Activated naive CD8-positive, alpha-beta T cell treated with anti-CD3 and anti-CD28 coated beads, Interleukin-2, amount 10 ng/mL, durations not matched to agents 7 days and 5 days (primary cell): ENCODE measurements at regions not wholly inside any gene's neighbourhood (a gene's known extent, or its start where the extent isn't known, plus 50 kb on each side); places are given as distances from the start of the nearest gene placed in this dataset.

ENCODE experiments used
- ATAC-seq: fragments of 150-1000 bp; cut with Tn5 transposase; one replicate; pipeline ENCODE4 v1.10.0; 2021; ENCODE audit warnings: low read depth, moderate library complexity
- POLR2A ChIA-PET: fragments of 350-600 bp; sonication (Branson Sonifier 250); formaldehyde crosslinking; loops from one replicate; lab custom pipeline; 2021; ENCODE audit warnings: antibody characterized with exemption; lab: Charles Lee
- DNase-seq: peaks from one replicate; pipeline ENCODE4 v3.0.0; 2021
- H3K27ac Mint-ChIP-seq: one replicate; pipeline ENCODE4 v1.8.0; 2022; ENCODE audit warnings: mild to moderate bottlenecking, mixed read lengths
- H3K27me3 Mint-ChIP-seq: one replicate; pipeline ENCODE4 v1.8.0; 2022; ENCODE audit warnings: mild to moderate bottlenecking, moderate library complexity, mixed read lengths
- H3K36me3 Mint-ChIP-seq: one replicate; pipeline ENCODE4 v1.8.0; 2021; ENCODE audit warnings: mild to moderate bottlenecking, mixed read lengths
- H3K4me1 Mint-ChIP-seq: one replicate; pipeline ENCODE4 v1.8.0; 2021; ENCODE audit warnings: mixed read lengths
- H3K4me3 Mint-ChIP-seq: one replicate; pipeline ENCODE4 v1.8.0; 2022; ENCODE audit warnings: mild to moderate bottlenecking, moderate library complexity, mixed read lengths
- H3K9me3 Mint-ChIP-seq: one replicate; pipeline ENCODE4 v1.8.0; 2021; ENCODE audit warnings: mixed read lengths

GRCh38 chr6:113587078-113587699 is 270.0 kb upstream of the MARCKS start:
- Mint-ChIP-seq H3K9me3 (no peaks in the 10 kb centered on the region), H3K27me3 (no peaks in the 10 kb centered on the region), H3K36me3 (no peaks in the 10 kb centered on the region), H3K4me3 (no peak overlapping the region), H3K4me1 (no peaks in the 10 kb centered on the region), H3K27ac (no peak overlapping the region)
- POLR2A ChIA-PET, result no interaction called here
- DNase-seq (no peak), ATAC-seq (no peak)

GRCh38 chr6:113588646-113589045 is 268.5 kb upstream of the MARCKS start:
- POLR2A ChIA-PET, result no interaction called here
- no peak for ATAC-seq
- no peak for DNase-seq
- H3K27me3 Mint-ChIP-seq, result no peaks in the 10 kb centered on the region
- H3K4me1 Mint-ChIP-seq, result no peaks in the 10 kb centered on the region
- H3K9me3 Mint-ChIP-seq, result no peaks in the 10 kb centered on the region
- no peak overlapping the region for H3K27ac Mint-ChIP-seq
- no peak overlapping the region for H3K4me3 Mint-ChIP-seq
- no peaks in the 10 kb centered on the region for H3K36me3 Mint-ChIP-seq

GRCh38 chr6:113591896-113592827 is 265.0 kb upstream of the MARCKS start:
- POLR2A ChIA-PET, result no interaction called here
- H3K27me3 Mint-ChIP-seq, result no peaks in the 10 kb centered on the region

DNA sequence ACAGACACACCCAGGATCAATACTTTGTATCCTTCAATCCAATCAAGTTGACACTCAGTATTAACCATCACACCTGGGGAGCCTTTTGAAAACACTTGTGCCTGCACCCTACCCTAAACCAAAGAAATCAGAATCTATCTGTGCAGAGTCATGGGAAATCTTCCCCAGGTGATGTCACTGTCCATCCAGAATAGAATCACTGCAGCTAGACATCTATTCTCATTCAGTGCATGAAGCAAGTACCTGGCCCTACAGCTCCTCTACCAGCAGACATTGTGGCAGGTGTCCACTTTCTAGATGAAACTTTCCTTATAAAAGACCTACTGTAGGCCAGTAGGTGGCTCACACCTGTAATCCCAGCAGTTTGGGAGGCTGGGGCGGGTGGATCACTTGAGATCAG is 262.4 kb upstream of the MARCKS start:
- DNase-seq (no peak), ATAC-seq (no peak)
- H3K27ac Mint-ChIP-seq, result no peak overlapping the region
- H3K36me3 Mint-ChIP-seq, result no peaks in the 10 kb centered on the region
- POLR2A ChIA-PET, result interaction anchor here (0.5 kb wide), 1 partner anchor 71 kb away, joined by 6 read pairs; no protein-coding TSS in a partner anchor
- no peak overlapping the region for H3K4me3 Mint-ChIP-seq
- H3K4me1 Mint-ChIP-seq, result no peaks in the 10 kb centered on the region
- no peaks in the 10 kb centered on the region for H3K27me3 Mint-ChIP-seq
- no peaks in the 10 kb centered on the region for H3K9me3 Mint-ChIP-seq

More at GRCh38 chr6:113591896-113592827, 265.0 kb upstream of the MARCKS start:
- H3K4me3 Mint-ChIP-seq, result no peak overlapping the region
- H3K36me3 Mint-ChIP-seq, result no peaks in the 10 kb centered on the region
- H3K27ac Mint-ChIP-seq, result no peak overlapping the region
- H3K4me1 Mint-ChIP-seq, result no peaks in the 10 kb centered on the region
- no peak for ATAC-seq
- H3K9me3 Mint-ChIP-seq, result no peaks in the 10 kb centered on the region
- DNase-seq, result no peak

GRCh38 chr6:113595911-113596376 is 261.2 kb upstream of the MARCKS start:
- POLR2A ChIA-PET, result no interaction called here
- no peak for ATAC-seq

GRCh38 chr6:113596387-113597230 is 260.5 kb upstream of the MARCKS start:
- H3K27ac Mint-ChIP-seq, result no peak overlapping the region
- no peak for ATAC-seq
- no peak overlapping the region for H3K4me3 Mint-ChIP-seq
- no peaks in the 10 kb centered on the region for H3K9me3 Mint-ChIP-seq
- H3K36me3 Mint-ChIP-seq, result no peaks in the 10 kb centered on the region
- POLR2A ChIA-PET, result no interaction called here
- H3K4me1 Mint-ChIP-seq, result no peaks in the 10 kb centered on the region
- DNase-seq, result no peak
- H3K27me3 Mint-ChIP-seq, result no peaks in the 10 kb centered on the region

More at GRCh38 chr6:113595911-113596376, 261.2 kb upstream of the MARCKS start:
- Mint-ChIP-seq H3K27me3 (no peaks in the 10 kb centered on the region), H3K36me3 (no peaks in the 10 kb centered on the region), H3K4me1 (no peaks in the 10 kb centered on the region), H3K27ac (no peak overlapping the region), H3K9me3 (no peaks in the 10 kb centered on the region), H3K4me3 (no peak overlapping the region)
- DNase-seq, result no peak

- no peak for DNase-seq
- Mint-ChIP-seq H3K4me1 (no peaks in the 10 kb centered on the region), H3K4me3 (no peak overlapping the region), H3K27ac (no peak overlapping the region), H3K36me3 (no peaks in the 10 kb centered on the region), H3K9me3 (no peaks in the 10 kb centered on the region), H3K27me3 (peaks cover 2% of the 10 kb centered on the region)
- POLR2A ChIA-PET, result no interaction called here
- ATAC-seq, result no peak
Observed at GRCh38 chr6:113597231-113597583, 259.9 kb upstream of the MARCKS start.

GRCh38 chr6:113598786-113599185 is 258.4 kb upstream of the MARCKS start:
- Mint-ChIP-seq H3K4me1 (no peaks in the 10 kb centered on the region), H3K27me3 (peaks cover 5% of the 10 kb centered on the region), H3K9me3 (no peaks in the 10 kb centered on the region), H3K27ac (no peak overlapping the region), H3K4me3 (no peak overlapping the region), H3K36me3 (no peaks in the 10 kb centered on the region)
- POLR2A ChIA-PET, result no interaction called here
- DNase-seq, result no peak
- no peak for ATAC-seq

DNA sequence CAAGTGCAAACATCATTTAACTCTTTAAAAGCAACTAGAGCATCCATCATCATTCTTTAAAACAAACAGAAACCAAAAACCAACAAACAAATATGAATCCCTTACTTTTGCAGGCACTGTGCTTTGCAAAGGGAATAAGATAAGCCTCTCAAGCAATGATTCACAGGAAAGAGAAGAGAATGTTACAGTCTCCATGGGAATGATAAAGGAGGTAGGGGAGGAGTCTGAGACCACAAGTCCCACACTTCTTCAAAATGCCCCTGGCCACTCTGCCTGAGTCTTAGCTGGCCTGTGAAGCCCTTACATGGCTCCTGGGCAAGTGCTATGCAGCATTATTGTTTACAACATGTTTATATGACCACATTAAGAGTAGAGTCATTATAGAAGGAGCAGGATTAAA is 257.7 kb upstream of the MARCKS start:
- Mint-ChIP-seq H3K27ac (no peak overlapping the region), H3K27me3 (peaks cover 7% of the 10 kb centered on the region), H3K9me3 (no peaks in the 10 kb centered on the region), H3K4me3 (no peak overlapping the region), H3K4me1 (no peaks in the 10 kb centered on the region), H3K36me3 (no peaks in the 10 kb centered on the region)
- DNase-seq (no peak), ATAC-seq (no peak)
- POLR2A ChIA-PET, result no interaction called here

- H3K9me3 Mint-ChIP-seq, result peaks cover 2% of the 10 kb centered on the region
- POLR2A ChIA-PET, result no interaction called here
- H3K4me3 Mint-ChIP-seq, result no peak overlapping the region
- H3K4me1 Mint-ChIP-seq, result no peaks in the 10 kb centered on the region
- no peak overlapping the region for H3K27ac Mint-ChIP-seq
- ATAC-seq, result no peak
- H3K27me3 Mint-ChIP-seq, result peaks cover 7% of the 10 kb centered on the region
- H3K36me3 Mint-ChIP-seq, result no peaks in the 10 kb centered on the region
- no peak for DNase-seq
Observed at GRCh38 chr6:113600551-113601339, 256.4 kb upstream of the MARCKS start.

DNA sequence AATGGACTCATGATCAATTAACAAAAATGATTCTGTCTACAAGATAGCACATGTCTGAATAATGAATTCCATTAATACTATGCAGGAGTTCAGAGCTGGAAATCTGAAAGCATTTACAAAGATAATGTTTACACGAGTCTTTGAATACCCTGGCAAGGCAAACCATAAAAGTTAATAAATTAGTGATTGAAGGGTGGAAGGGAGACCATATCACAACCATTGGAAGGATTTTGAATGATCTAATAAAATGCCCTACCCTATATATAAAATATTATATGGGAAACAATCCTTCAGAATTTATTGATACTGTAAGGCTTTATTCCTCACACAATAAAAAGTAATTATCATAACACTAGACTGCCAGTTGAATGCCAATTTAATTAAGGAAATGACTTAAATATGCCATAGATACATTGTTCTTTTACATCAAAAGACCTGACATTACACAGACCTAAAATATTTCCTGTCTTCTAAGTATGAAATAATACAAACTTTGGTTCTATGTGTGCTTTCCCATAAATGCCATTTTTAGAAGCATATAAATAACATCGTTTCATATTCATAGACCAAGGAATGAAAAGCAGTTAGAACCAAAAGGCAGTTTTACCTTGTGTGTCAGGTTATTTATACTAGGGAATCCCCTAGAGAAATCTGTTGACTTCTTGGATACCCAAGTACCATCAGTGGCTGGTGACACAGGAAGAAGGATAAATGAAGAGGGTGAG is 249.2 kb upstream of the MARCKS start:
- ATAC-seq (no peak), DNase-seq (no peak)
- peaks cover 5% of the 10 kb centered on the region for H3K9me3 Mint-ChIP-seq
- no peak overlapping the region for H3K27ac Mint-ChIP-seq
- POLR2A ChIA-PET, result no interaction called here
- H3K4me3 Mint-ChIP-seq, result no peak overlapping the region
- H3K4me1 Mint-ChIP-seq, result no peaks in the 10 kb centered on the region
- H3K27me3 Mint-ChIP-seq, result peaks cover 6% of the 10 kb centered on the region
- no peaks in the 10 kb centered on the region for H3K36me3 Mint-ChIP-seq

DNA sequence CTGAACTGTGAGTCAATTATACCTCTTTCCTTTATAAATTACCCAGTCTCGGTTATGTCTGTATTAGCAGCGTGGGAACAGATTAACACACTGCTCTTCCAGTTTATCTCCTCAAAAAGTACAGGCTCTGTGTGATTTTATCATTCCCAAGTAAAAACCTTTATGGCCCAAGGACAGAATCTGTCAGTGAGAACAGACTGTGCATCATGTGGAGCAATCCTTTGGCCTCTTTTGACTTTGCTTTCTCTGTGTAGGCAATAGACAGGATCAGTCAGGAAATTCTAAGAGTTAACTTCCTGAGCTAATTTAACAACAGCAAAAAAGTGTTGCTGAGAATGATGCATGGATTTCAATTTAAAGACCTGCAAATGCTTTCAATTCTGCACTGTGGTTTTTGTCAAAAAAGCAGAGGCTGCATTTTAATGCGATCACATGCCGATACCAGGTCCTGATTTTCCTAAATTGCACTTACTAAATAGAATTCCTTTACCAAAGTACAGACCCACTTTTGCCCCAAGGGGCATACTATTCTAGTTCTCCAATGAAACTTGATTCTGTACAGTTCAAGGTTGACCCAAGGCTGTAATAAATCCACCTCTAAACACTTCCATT is 246.7 kb upstream of the MARCKS start:
- Mint-ChIP-seq H3K4me1 (no peaks in the 10 kb centered on the region), H3K36me3 (no peaks in the 10 kb centered on the region), H3K4me3 (no peak overlapping the region), H3K27me3 (peaks cover 2% of the 10 kb centered on the region), H3K27ac (no peak overlapping the region), H3K9me3 (peaks cover 3% of the 10 kb centered on the region)
- DNase-seq (no peak), ATAC-seq (no peak)
- POLR2A ChIA-PET, result no interaction called here
